Vagina (tissue), 2 donors: ENCODE measurements at regions not wholly inside any gene's neighbourhood (a gene's known extent, or its start where the extent isn't known, plus 50 kb on each side); places are given as distances from the start of the nearest gene placed in this dataset.

ENCODE experiments used
- DNase-seq, 2 donors: peaks; one replicate each; pipeline ENCODE4 v3.0.0-alpha.2; 2017; ENCODE audit errors: extremely low spot score in 2 of 2
- H3K27ac ChIP-seq: fragments of 200-600 bp; sonication (generic); one replicate; pipeline ENCODE4 v1.5.1; 2019
- H3K27me3 ChIP-seq: fragments of 200-600 bp; sonication (generic); one replicate; pipeline ENCODE4 v1.5.1; 2019
- H3K36me3 ChIP-seq, 2 donors: fragments of 200-600 bp; sonication (generic); one replicate each; pipeline ENCODE4 v1.5.1; 2017 to 2019
- H3K4me1 ChIP-seq: fragments of 200-600 bp; sonication (generic); one replicate; pipeline ENCODE4 v1.5.1; 2019
- H3K4me3 ChIP-seq, 2 donors: fragments of 200-600 bp; sonication (generic); 1 replicate in 1 of 2; 2 replicates in 1 of 2; pipeline ENCODE4 v1.5.1; 2016 to 2019
- H3K9me3 ChIP-seq: fragments of 200-600 bp; sonication (generic); one replicate; pipeline ENCODE4 v1.5.1; 2019
- POLR2A ChIP-seq, 2 donors: fragments of 450-650 bp; IDR thresholded peaks; one replicate each; pipeline ENCODE4 v1.6.1; 2017; ENCODE audit warnings: antibody characterized with exemption in 2 of 2, mild to moderate bottlenecking in 2 of 2, moderate library complexity in 2 of 2
- POLR2AphosphoS5 ChIP-seq, 2 donors: sonication (generic); formaldehyde crosslinking; IDR thresholded peaks; one replicate each; pipeline ENCODE4 v1.9.0; 2017; ENCODE audit warnings: antibody characterized with exemption in 2 of 2, mild to moderate bottlenecking in 2 of 2, low read depth in 1 of 2; ENCODE audit not compliant: insufficient read depth in 1 of 2
- intact Hi-C: fragments of 100-400 bp; cut with DNase I; formaldehyde crosslinking; loops from one replicate; pipeline ENCODE4 v1.15.1; 2023
- TF ChIP-seq, protein P1 (sequence below), 3 experiments: fragments of 450-650 bp in 2 of 3; fragments of 200-600 bp in 1 of 3; sonication (generic) in 1 of 3; IDR thresholded peaks; one replicate each; pipeline ENCODE4 v1.5.1; 2017 to 2019; ENCODE audit warnings: antibody characterized with exemption in 3 of 3, mild to moderate bottlenecking in 2 of 3, moderate library complexity in 2 of 3

DNA sequence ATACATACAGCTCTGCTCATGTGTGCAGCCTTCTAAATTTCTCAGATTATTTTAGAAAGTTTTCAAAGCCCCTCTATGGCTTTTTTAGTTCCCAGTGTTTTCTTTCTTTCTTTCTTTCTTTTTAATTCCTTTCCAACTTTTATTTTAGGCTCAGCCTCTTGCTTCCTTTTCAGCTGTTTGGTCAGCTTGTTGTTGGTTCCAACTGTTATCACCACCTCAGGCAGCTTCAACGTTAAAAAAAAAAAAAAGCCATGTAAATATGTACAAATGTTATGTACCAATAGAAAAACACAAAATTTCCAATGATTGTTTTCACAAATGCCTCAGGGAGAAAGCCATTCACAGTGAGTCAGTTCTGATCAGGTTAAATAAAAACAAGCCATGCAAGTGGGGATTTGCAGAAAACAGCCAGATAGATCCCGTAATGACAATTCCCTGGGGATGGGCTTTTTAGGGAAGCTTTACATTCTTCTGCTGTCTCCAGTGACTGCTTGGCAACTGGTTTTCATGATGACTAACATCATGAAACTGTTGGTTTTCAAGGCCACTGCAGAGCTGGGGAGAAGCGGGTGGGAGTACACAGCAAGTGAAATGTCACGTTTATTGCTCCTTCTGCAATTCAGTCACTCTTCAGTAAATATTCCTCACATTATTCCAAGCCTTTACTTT is 908.4 kb downstream of the EPHA3 start:
- intact Hi-C loops: no loop called here
- no peaks in the 10 kb centered on the region for H3K36me3 ChIP-seq
- TF ChIP-seq POLR2A (IDR thresholded peaks at IDR 0.05) (no peak), POLR2AphosphoS5 (IDR thresholded peaks at IDR 0.05; ENCODE audit: insufficient read depth in 1 of 2, low read depth in 1 of 2) (no peak)
- TF ChIP-seq, protein P1, sequence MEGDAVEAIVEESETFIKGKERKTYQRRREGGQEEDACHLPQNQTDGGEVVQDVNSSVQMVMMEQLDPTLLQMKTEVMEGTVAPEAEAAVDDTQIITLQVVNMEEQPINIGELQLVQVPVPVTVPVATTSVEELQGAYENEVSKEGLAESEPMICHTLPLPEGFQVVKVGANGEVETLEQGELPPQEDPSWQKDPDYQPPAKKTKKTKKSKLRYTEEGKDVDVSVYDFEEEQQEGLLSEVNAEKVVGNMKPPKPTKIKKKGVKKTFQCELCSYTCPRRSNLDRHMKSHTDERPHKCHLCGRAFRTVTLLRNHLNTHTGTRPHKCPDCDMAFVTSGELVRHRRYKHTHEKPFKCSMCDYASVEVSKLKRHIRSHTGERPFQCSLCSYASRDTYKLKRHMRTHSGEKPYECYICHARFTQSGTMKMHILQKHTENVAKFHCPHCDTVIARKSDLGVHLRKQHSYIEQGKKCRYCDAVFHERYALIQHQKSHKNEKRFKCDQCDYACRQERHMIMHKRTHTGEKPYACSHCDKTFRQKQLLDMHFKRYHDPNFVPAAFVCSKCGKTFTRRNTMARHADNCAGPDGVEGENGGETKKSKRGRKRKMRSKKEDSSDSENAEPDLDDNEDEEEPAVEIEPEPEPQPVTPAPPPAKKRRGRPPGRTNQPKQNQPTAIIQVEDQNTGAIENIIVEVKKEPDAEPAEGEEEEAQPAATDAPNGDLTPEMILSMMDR (IDR thresholded peaks at IDR 0.05): no peak
- no peak overlapping the region for H3K4me3 ChIP-seq
- no peaks in the 10 kb centered on the region for H3K9me3 ChIP-seq
- H3K4me1 ChIP-seq: peaks cover 13% of the 10 kb centered on the region
- H3K27me3 ChIP-seq: no peaks in the 10 kb centered on the region
- H3K27ac ChIP-seq: no peak overlapping the region
- DNase-seq: no peak

DNA sequence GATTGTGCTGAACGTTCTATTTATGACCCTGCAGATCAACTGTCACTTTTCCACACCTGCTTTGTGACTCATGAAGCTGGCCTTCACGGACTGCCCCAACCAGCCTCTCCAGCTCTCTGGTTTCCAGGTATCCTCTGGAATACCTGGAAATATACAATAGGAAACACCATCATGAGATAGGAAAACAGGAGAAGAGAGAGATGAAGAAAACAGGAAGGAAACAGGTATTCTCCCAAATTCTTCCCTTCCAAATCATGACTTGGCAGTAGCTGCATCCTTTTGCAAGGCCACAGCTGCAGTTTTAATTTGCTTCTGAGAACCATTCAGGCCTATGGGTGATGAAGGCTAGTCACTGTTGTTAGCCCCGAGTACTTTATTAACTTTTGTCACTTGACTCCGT is 909.1 kb downstream of the EPHA3 start:
- Histone ChIP-seq H3K4me3 (no peak overlapping the region), H3K27me3 (no peaks in the 10 kb centered on the region), H3K27ac (no peak overlapping the region), H3K36me3 (no peaks in the 10 kb centered on the region), H3K4me1 (peaks cover 6% of the 10 kb centered on the region), H3K9me3 (no peaks in the 10 kb centered on the region)
- intact Hi-C loops: no loop called here
- DNase-seq: no peak
- TF ChIP-seq POLR2AphosphoS5 (IDR thresholded peaks at IDR 0.05; ENCODE audit: insufficient read depth in 1 of 2, low read depth in 1 of 2): no peak
- TF ChIP-seq POLR2A (IDR thresholded peaks at IDR 0.05): no peak
- TF ChIP-seq, protein P1 (IDR thresholded peaks at IDR 0.05): no peak

DNA sequence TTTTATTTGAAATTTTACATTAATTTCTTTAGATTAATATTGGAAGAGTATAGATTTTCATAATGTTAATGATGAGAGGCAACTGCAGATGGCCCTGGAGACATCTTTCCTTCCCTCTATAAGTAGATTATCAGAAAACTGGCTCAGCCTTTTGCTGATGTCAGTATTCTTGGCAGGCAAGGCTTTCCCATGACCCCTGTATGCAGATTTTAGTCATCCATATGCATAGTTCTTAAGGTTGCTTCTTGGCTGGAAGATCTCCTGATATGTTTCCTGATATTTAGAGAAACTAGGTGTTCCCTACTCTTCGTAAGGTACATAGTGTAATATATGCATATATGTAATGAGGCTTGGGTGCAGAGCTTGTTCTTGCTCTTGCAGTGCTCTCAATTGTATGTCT is 911.4 kb downstream of the EPHA3 start:
- no peaks in the 10 kb centered on the region for H3K27me3 ChIP-seq
- intact Hi-C loops: no loop called here
- TF ChIP-seq POLR2AphosphoS5 (IDR thresholded peaks at IDR 0.05; ENCODE audit: insufficient read depth in 1 of 2, low read depth in 1 of 2) (no peak), POLR2A (IDR thresholded peaks at IDR 0.05) (no peak)
- TF ChIP-seq, protein P1 (IDR thresholded peaks at IDR 0.05): no peak
- H3K9me3 ChIP-seq: no peaks in the 10 kb centered on the region
- no peak overlapping the region for H3K4me3 ChIP-seq
- peaks cover 6% of the 10 kb centered on the region for H3K4me1 ChIP-seq
- no peaks in the 10 kb centered on the region for H3K36me3 ChIP-seq
- H3K27ac ChIP-seq: no peak overlapping the region
- no peak for DNase-seq

DNA sequence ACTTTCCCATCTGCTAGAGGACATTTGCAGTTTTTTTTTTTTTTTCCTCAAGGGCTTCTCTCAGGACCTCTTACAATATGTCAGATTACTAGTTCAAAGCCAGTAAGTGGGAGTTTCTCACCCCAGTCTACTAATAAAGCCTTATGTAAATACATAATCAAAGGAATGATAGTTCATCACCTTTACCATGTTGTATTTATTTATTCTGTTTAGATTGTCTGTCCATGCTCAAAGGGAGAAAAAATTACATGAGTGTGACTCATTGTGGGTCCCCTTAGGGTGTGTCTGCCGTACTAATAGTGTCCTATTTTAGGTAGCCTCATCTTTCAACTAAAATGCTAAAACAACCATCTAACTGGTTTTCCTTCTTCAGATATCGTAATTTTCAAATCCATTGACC is 917.6 kb downstream of the EPHA3 start:
- TF ChIP-seq POLR2A (IDR thresholded peaks at IDR 0.05) (no peak), POLR2AphosphoS5 (IDR thresholded peaks at IDR 0.05; ENCODE audit: insufficient read depth in 1 of 2, low read depth in 1 of 2) (no peak)
- TF ChIP-seq, protein P1 (IDR thresholded peaks at IDR 0.05): no peak
- Histone ChIP-seq H3K4me3 (no peak overlapping the region), H3K27ac (no peak overlapping the region), H3K9me3 (no peaks in the 10 kb centered on the region), H3K4me1 (no peaks in the 10 kb centered on the region), H3K36me3 (no peaks in the 10 kb centered on the region), H3K27me3 (no peaks in the 10 kb centered on the region)
- intact Hi-C loops: no loop called here
- DNase-seq: no peak

DNA sequence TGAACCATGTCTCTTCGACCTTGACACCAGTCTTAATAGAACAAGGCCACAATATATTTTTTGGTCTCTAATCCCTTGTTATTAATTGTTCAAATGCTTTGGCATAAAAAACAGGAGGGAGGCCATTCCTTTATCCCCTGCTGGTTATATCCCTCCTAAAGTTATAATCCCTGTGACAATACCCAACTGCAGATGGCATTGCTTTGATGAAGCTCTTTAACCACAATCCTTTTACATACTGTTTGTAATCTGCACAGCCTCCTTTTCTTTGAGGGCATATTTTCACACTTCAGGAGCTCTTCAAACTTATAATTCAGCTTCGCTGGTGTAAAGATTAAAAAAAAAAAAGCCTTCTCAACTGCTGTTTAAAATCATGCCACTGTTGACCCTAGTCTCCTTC is 919.0 kb downstream of the EPHA3 start:
- DNase-seq: no peak
- no peak overlapping the region for H3K4me3 ChIP-seq
- intact Hi-C loops: no loop called here
- H3K36me3 ChIP-seq: no peaks in the 10 kb centered on the region
- no peaks in the 10 kb centered on the region for H3K4me1 ChIP-seq
- TF ChIP-seq POLR2A (IDR thresholded peaks at IDR 0.05) (no peak), POLR2AphosphoS5 (IDR thresholded peaks at IDR 0.05; ENCODE audit: insufficient read depth in 1 of 2, low read depth in 1 of 2) (no peak)
- TF ChIP-seq, protein P1 (IDR thresholded peaks at IDR 0.05): no peak
- no peak overlapping the region for H3K27ac ChIP-seq
- H3K27me3 ChIP-seq: no peaks in the 10 kb centered on the region
- no peaks in the 10 kb centered on the region for H3K9me3 ChIP-seq
